ENCODE measurements at regions not wholly inside any gene's neighbourhood (a gene's known extent, or its start where the extent isn't known, plus 50 kb on each side); places are given as distances from the start of the nearest gene placed in this dataset.
"Not testable (repeated sequence)": the region's sequence is repeated elsewhere in the genome, so short reads cannot be mapped to it uniquely, and the experiment has no call there.

DNA sequence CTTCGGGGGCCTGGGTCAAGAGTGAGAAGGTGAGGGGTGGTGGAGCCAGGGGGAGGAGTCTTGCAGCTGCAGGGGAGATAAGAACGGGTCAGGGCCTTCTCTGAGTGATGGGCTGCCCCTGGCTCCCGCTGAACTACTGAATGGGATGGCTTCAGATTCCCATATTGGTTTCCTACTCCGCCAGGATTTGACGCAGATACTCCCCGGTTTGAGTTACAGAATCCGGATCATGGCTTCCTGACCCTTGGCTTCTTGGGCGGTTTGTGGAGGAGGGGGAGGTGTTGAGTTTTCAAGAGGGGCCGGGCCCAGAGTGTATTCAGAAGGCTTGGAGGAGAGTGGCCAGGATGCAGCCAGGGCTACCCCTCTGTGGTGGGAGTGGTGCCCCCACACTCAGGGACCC lies 119.9 kb upstream of the ATP2B2 start:
- no peak for DNase-seq (ENCODE audit: low read depth in 2 of 2)

DNA sequence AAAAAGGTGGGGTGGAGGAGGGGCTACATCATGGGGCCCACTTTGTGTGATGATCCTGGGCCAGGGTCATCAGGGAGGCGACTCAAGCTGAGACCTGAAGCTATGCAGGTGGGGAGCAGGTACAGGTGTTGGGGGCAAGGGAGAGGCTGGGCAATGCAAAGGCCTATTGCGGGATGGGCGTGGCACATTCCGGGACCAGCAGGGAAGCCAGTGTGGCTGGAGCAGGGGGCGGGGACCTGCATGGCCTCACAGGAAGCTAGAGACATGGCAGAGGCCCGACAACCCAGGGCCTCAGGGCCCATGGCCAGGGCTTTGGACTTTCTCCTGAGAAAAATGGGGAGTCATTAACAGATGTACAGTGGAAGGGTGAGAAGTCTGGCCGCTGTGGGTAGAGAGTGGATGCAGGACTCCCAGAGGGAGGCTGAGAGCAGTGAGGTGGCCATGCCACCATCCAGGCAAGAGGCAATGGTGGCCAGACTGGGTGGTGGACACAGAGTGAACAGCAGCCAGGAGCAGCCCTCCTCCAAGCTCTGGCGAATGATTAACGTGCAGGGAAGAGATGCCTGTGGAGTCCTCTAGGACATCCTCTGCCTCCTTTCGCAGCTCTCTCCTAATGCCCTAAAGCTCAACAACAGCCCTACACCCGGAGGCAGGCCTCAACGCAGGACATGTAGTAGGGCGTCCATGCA lies 122.6 kb upstream of the ATP2B2 start:
- no peak for DNase-seq (ENCODE audit: low read depth in 2 of 2)

GRCh38 chr3:10628891-10629670 lies 123.7 kb upstream of the ATP2B2 start:
- no peak for DNase-seq (ENCODE audit: low read depth in 2 of 2)

- DNase-seq (ENCODE audit: low read depth in 2 of 2), result no peak
Measured at GRCh38 chr3:10629671-10630040, 124.3 kb upstream of the ATP2B2 start.

DNA sequence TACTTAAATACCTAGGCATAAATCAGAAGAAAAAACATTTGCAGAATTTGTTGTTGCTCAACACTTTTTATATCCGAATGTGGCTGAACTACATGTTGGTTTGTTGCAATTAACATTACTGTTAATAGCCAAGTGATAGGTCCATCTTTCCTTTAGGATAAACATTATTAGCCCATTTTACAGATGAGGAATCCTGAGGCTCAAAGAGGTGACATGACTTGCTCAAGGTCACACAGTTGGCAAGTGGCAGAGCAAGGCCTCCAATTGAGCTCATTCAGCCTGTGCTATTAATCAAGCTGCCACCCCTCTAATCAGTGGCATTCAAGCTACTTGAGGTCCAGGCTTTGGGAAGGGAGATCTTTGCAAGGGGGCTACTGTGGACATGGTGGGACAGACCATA lies 125.8 kb upstream of the ATP2B2 start:
- DNase-seq (ENCODE audit: low read depth in 2 of 2), result no peak

DNA sequence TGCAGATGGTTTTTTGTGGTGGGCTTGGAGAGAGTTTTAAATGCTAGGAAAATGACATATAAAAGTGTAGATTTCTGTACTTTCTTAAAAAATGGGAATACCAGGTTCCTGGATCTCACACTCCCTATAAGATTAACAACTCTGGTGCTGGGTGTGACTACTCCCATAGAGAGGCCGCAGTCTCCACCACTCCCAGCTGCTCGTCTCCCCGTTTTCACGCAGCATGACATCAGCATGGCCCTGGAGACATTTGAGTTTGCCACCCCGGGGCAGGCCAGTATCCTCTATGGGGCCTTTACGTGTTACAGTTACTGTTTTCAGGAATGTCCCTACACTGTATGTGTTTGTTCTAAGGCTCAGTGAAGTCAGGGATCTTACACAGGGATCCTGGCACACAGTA lies 126.7 kb upstream of the ATP2B2 start:
- DNase-seq (ENCODE audit: low read depth in 2 of 2), result no peak

GRCh38 chr3:10632741-10633140 lies 127.4 kb upstream of the ATP2B2 start:
- DNase-seq (ENCODE audit: low read depth in 2 of 2), result no peak

DNA sequence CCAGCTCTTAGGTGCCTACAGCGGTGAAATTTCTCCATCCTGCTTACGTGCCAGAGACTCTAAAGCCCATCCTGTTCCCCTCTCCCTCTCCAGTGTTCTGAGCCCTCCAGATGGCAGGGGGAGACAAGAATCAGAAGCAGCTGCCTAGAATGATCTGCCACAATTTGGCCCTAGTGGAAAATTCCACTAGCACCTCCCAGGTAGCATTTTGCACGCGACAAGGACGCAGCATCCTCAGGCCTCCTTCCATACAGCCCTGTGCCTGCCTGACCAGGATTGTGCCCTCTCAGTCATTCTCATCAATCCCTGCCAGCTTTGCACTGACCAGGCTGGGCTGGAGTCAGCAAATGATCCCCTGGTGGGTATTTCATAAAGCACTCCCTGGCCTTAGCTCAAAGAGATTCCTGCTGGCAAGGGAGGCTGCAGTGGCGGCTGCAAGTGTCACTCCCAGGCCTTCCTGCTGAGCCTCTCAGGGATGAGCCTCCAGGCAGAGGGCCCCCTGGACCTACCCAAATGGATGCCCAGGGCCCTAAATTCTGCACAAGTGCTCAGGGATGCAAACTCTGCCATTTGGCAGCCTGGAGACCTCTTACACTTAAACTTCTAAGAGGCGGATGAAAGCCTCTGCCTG lies 130.2 kb upstream of the ATP2B2 start:
- DNase-seq (ENCODE audit: low read depth in 2 of 2), result no peak

DNA sequence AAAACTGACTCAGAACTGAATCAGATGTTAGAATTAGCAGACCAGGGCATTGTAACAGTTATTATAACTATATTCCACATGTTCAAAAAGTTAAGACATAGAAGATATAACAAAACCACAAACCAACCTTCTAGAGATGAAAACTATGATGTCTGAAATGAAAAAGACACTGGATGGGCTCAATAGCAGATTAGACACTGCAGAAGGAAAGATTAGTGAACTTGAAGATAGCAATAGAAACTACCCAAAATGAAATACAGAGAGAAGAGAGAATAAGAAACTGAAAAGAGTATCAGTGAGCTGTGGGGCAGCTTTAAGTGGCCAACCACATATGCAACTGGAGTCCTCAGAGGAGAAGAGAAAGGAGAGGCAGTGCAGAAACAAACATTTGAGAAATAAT lies 132.0 kb upstream of the ATP2B2 start:
- no peak for DNase-seq (ENCODE audit: low read depth in 2 of 2)

DNA sequence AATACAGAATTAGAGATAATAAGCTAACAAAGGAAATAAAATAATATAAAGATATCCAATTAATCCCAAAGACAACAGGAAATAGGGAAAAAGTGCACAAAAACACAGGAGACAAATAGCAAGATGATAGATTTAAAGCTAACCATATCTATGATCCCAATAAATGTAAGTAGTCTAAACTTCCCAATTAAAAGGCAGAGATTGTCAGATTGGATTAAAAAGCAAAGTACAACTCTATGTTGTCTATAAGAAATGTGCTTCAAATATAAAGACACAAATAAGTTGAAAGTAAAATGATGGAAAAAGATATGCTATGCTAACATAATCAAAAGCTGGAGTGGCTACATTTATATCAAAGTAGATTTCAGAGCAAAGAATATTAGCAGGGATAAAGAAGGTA lies 133.1 kb upstream of the ATP2B2 start:
- DNase-seq (ENCODE audit: low read depth in 2 of 2), result no peak

- DNase-seq (ENCODE audit: low read depth in 2 of 2), result no peak
Measured at GRCh38 chr3:10641760-10642159, 136.4 kb upstream of the ATP2B2 start.

DNA sequence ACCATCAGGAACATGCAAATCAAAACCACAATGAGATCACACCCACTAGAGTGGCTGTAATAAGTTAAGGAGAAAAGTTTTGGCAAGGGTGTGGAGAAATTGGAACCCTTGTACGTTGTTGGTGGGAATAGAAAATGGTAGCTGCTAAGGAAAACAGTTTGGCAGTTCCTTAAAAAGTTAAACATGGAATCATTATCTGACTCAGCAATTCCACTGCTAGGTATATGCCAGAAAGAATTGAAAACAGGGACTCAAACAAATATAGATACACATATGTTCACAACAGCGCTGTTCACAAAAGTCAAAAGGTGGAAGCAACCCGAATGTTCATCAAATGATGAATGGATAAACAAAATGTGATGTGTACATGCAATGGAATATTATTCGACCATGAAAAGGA lies 138.8 kb upstream of the ATP2B2 start:
- no peak for DNase-seq (ENCODE audit: low read depth in 2 of 2)

GRCh38 chr3:10645800-10646199 lies 140.4 kb upstream of the ATP2B2 start:
- DNase-seq (ENCODE audit: low read depth in 2 of 2), result no peak

DNA sequence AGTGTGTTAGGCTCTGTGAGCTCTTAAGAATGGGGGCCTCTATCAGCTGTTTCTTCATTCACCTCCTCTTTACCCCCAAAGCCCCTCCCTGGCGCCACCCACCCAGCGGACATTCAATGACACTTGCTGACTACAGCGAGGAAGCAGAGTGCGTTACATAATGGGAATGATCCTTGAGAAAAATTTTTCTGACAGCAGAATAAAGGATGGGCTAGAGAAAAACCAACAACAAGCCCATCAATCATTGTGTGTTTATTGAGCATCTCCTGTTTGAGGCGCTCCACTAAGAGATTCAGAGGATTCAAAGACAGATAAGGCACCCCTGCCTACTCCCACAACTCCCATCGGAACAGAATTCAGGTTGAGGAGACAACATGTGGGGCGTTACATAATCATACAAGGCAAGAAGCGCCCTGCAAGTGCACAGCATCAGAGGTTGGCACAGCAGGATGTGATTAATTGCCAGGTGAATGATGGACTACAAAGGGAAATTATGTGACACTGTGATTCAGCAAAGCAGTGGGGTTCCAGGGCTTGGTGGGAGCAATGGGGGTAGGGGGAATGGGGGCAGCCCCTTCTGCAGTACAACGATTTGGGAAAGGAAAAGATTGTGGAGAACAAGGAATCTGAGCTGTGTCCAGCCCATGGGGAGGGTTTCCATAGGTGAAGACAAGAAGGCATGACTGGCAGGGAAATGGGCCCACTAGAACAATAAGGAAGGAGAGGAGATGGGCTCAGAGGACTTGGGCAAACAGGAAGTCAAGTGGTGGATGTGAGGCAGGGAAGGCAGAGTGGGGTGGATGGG lies 141.3 kb upstream of the ATP2B2 start:
- DNase-seq (ENCODE audit: low read depth in 2 of 2), result no peak

DNA sequence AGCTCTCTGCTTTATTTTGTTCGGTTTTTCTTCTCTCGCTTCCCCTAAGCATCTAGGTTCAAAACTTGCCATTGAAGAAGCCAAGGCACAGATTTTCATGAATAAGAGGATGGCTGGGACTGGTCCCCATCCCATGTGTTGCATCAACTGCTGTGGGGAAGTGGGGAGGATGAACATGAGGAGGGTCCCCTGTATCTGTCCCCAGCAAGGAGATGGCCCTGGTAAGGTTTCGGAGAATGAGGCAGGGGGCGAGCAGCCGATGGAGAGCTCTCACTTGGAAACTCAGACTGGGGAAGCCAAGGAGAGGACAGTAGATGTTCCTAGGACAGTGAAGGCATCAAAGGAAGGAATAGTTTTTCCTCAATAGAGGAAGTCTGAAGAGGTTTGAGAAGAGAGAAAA lies 142.0 kb upstream of the ATP2B2 start:
- no peak for DNase-seq (ENCODE audit: low read depth in 2 of 2)

- DNase-seq (ENCODE audit: low read depth in 2 of 2), result no peak
Measured at GRCh38 chr3:10648181-10648580, 142.8 kb upstream of the ATP2B2 start.

DNA sequence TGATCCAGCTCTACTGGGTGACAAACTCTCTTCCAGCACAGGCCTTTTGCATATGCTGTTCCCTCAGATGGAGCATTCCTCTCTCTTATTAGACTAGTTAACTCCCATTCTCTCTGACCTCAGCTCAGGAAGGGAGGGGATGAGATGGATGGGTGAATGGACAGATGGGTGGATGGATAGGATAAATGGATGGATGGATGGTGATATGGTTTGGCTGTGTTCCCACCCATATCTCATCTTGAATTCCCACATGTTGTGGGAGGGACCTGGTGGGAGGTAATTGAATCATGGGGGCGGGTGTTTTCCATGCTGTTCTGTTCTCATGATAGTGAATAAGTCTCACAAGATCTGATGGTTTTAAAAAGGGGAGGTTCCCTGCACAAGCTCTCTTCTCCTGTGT lies 144.1 kb upstream of the ATP2B2 start:
- DNase-seq (ENCODE audit: low read depth in 2 of 2), result not testable (repeated sequence)

GRCh38 chr3:10651506-10651905 lies 146.1 kb upstream of the ATP2B2 start:
- no peak for DNase-seq (ENCODE audit: low read depth in 2 of 2)

DNA sequence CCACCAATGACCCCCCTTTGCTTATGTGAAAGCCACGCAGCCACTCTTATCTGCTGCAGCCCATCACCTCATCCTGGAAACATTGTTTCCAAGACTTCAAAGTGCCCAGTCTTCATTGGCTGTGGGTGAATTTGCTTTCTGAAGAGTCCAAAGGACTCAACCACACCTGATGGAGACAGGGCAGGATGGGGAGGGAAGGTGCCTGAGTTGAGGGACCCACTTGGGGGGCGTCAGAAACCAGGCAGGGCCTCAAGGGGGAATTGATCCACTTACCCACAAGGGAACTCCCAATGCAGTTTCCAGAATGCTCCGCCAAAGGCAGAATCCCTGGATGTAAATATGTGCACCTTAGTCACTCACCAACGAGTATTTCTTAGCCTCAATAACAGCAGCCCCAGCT lies 147.9 kb upstream of the ATP2B2 start:
- no peak for DNase-seq (ENCODE audit: low read depth in 2 of 2)

GRCh38 chr3:10653866-10654611 lies 148.7 kb upstream of the ATP2B2 start:
- DNase-seq (ENCODE audit: low read depth in 2 of 2), result no peak

DNA sequence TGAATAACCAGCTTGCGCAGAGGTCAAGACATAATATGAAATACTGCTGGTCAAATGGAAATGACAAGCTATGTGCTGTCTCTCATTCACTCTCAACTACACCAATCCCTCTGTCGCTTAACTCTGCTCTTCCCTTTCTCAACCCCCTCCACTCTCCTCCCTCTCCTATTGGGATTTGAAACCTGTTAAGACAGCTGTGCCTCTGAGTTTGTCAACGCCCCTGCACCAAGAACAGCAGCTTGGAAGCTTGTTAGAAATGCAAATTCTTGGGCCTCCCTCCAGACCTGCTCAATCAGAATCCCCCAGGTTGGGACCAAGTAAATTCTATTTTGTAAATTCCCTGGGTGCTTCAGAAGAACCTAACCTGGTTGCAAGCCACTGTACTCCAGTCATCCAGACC lies 149.7 kb upstream of the ATP2B2 start:
- DNase-seq (ENCODE audit: low read depth in 2 of 2), result no peak

GRCh38 chr3:10657339-10657738 lies 152.0 kb upstream of the ATP2B2 start:
- DNase-seq (ENCODE audit: low read depth in 2 of 2), result not testable (repeated sequence)

Data from stimulated activated CD8-positive, alpha-beta memory T cell treated with anti-CD3 and anti-CD28 coated beads, Interleukin-7, amount 100 ng/mL, for 4 hours (primary cell).